ENCODE measurements at regions not wholly inside any gene's neighbourhood (a gene's known extent, or its start where the extent isn't known, plus 50 kb on each side); places are given as distances from the start of the nearest gene placed in this dataset.

DNA sequence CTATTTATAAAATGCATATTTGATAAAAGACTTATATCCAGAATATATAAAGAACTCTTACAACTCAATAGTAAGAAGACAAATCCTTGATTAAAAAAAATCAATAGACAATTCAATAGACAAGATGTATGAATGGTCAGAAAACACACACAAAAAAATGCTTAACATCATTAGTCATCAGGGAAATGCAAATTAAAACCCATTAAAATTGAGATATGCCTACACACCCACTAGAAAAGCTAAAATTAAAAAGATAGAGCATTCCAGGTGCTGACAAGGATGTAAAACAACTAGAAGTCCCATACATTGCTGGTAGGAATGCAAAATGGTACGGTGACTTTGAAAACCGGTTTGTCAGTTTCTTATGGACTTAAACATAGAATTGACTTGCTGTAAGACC, 127.1 kb downstream of the TFAP2B start:
- Histone ChIP-seq H3K9me3 (no peaks in the 10 kb centered on the region), H3K27ac (no peak overlapping the region), H3K4me3 (no peak overlapping the region), H3K27me3 (no peaks in the 10 kb centered on the region), H3K4me1 (no peaks in the 10 kb centered on the region), H3K36me3 (no peaks in the 10 kb centered on the region)
- TF ChIP-seq, protein P1, sequence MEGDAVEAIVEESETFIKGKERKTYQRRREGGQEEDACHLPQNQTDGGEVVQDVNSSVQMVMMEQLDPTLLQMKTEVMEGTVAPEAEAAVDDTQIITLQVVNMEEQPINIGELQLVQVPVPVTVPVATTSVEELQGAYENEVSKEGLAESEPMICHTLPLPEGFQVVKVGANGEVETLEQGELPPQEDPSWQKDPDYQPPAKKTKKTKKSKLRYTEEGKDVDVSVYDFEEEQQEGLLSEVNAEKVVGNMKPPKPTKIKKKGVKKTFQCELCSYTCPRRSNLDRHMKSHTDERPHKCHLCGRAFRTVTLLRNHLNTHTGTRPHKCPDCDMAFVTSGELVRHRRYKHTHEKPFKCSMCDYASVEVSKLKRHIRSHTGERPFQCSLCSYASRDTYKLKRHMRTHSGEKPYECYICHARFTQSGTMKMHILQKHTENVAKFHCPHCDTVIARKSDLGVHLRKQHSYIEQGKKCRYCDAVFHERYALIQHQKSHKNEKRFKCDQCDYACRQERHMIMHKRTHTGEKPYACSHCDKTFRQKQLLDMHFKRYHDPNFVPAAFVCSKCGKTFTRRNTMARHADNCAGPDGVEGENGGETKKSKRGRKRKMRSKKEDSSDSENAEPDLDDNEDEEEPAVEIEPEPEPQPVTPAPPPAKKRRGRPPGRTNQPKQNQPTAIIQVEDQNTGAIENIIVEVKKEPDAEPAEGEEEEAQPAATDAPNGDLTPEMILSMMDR (IDR thresholded peaks at IDR 0.05), result no peak
- intact Hi-C loops (cut with DNase I), result no loop called here
- ATAC-seq (no peak), DNase-seq (no peak)

DNA sequence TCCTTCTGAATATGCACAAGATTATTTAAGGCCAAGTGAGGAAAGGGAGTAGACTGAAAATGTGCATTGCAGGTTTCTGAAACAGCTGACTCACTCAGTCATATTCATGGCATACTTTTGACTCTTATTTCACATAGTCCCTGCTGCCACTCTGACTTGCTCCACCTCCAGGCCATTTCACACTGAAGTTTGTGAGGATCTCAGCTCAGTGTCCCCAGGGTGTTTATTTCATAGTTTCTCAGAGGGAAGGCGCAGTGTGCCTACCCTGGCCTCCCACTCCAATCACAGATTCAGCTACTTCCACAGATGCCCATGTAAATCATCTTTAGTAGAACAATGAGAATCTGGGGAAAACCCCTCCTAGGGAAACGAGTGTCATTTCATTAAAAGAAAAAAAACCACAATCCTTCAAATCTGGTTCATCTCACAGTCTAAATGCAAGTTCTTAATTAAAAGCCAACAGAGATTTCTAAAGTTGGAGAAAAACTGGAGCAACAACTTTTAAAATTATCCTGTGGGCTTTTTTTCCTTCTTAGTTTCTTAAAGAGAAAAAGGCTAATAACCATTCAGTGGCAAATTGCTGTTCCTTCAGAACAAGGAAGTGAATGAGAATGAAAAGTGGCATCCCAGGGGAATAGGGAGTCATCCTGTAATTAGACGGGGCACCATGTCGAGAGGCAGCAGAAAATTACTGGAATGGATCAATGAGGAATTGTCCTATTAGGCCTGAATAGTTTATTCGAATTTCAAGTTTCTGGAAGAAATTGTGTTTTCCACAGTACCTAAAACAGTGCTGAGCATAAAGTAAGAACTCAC, 133.6 kb downstream of the TFAP2B start:
- Histone ChIP-seq H3K4me1 (no peaks in the 10 kb centered on the region), H3K36me3 (no peaks in the 10 kb centered on the region), H3K4me3 (no peak overlapping the region), H3K9me3 (no peaks in the 10 kb centered on the region), H3K27ac (no peak overlapping the region), H3K27me3 (no peaks in the 10 kb centered on the region)
- intact Hi-C loops (cut with DNase I), result no loop called here
- DNase-seq (no peak), ATAC-seq (no peak)
- TF ChIP-seq, protein P1 (IDR thresholded peaks at IDR 0.05), result no peak

DNA sequence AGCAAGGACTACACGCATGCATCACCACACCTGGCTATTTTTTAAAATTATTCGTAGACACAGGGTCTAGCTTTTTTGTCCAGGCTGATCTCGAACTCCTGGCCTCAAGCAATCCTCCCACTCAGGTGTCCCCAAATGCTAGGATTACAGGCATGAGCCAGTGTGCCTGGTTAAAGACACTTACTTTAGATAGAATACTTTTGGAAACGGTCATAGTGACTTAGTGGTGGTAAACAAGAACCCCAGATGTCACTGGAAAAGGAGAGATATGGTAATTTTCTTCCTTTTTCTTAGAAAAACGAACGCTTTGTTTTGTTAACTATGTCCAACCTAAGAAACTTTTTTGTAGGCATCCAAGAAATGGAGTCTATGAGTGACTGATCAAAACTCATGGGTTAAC, 137.3 kb downstream of the TFAP2B start:
- no peaks in the 10 kb centered on the region for H3K27me3 ChIP-seq
- TF ChIP-seq, protein P1 (IDR thresholded peaks at IDR 0.05), result no peak
- H3K27ac ChIP-seq, result no peak overlapping the region
- no peaks in the 10 kb centered on the region for H3K4me1 ChIP-seq
- H3K36me3 ChIP-seq, result no peaks in the 10 kb centered on the region
- no peak for ATAC-seq
- intact Hi-C loops (cut with DNase I), result no loop called here
- H3K9me3 ChIP-seq, result no peaks in the 10 kb centered on the region
- DNase-seq, result no peak
- H3K4me3 ChIP-seq, result no peak overlapping the region

DNA sequence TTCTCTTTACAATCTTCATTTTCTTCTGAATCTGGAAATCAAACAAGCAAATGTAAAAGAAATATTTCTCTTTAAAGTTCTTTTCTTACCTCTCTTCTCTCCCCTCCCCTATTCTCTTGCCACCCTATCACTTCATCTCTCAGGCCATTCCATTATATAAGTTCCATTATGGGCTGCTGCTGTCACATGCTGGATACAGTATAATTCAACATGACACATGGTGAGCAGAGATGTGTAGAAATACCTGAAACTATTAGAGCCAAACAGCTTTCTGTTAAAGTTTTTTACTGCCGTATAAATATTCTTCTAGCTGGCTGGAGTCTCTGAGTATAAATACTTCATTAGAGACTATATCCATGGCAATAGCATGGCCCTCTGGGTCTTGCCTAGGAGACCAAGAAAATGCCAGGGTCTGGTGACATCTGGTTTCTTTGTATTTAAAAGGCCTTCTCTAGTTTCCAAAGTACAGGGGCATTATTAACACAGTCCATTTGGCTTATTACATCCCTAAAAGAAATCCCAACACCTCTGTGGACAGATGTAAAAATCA, 139.6 kb downstream of the TFAP2B start:
- Histone ChIP-seq H3K27ac (no peak overlapping the region), H3K27me3 (no peaks in the 10 kb centered on the region), H3K36me3 (no peaks in the 10 kb centered on the region), H3K4me3 (no peak overlapping the region), H3K9me3 (no peaks in the 10 kb centered on the region), H3K4me1 (no peaks in the 10 kb centered on the region)
- TF ChIP-seq, protein P1 (IDR thresholded peaks at IDR 0.05), result no peak
- intact Hi-C loops (cut with DNase I), result no loop called here
- ATAC-seq (no peak), DNase-seq (no peak)

DNA sequence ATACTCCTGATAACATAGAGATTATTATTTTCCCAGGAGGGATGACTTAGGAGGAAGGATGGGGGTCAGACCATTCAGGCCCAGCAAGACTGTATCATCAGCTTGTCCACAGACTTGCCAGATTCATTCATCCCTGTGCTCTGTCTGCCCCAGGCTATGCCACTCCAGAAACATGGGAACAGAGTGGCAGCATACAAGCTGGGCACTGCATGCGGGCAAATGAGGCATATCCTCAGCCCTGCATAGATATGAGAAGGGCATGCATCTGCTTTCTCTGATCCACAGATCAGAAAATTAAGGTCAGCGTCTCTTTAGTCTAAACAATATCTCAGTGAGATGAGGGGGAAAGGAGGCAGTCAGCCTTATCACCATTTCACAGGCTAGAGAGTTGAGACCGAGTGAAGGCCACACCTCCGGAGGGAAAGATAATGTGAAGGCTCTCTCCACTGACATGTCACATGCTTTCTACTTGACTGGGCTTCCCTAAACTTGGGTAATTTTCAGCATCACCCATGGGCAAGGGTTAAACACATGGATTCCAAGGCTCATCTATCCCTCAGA, 140.5 kb downstream of the TFAP2B start:
- H3K4me1 ChIP-seq, result no peaks in the 10 kb centered on the region
- H3K36me3 ChIP-seq, result no peaks in the 10 kb centered on the region
- H3K27me3 ChIP-seq, result no peaks in the 10 kb centered on the region
- no peaks in the 10 kb centered on the region for H3K9me3 ChIP-seq
- DNase-seq (no peak), ATAC-seq (no peak)
- no peak overlapping the region for H3K4me3 ChIP-seq
- no peak overlapping the region for H3K27ac ChIP-seq
- TF ChIP-seq, protein P1 (IDR thresholded peaks at IDR 0.05), result no peak
- intact Hi-C loops (cut with DNase I), result no loop called here

Data from left lung (tissue), 4 donors.